Testis (tissue), 2 donors: ENCODE measurements at regions not wholly inside any gene's neighbourhood (a gene's known extent, or its start where the extent isn't known, plus 50 kb on each side); places are given as distances from the start of the nearest gene placed in this dataset.

Experiments used
- CTCF ChIP-seq, 3 experiments: fragments of 450-650 bp in 2 of 3; fragments of 200-600 bp in 1 of 3; sonication (generic) in 1 of 3; IDR thresholded peaks; one replicate each; pipeline ENCODE4 v1.5.1; 2016 to 2019; ENCODE audit warnings: antibody characterized with exemption in 3 of 3, mild to moderate bottlenecking in 2 of 3, moderate library complexity in 1 of 3
- POLR2A ChIP-seq: fragments of 450-650 bp; IDR thresholded peaks from one replicate; pipeline ENCODE4 v1.6.1; 2017; ENCODE audit warnings: antibody characterized with exemption, mild to moderate bottlenecking, moderate library complexity

- no peak for TF ChIP-seq CTCF (IDR thresholded peaks at IDR 0.05)
- no peak for TF ChIP-seq POLR2A
Measured at GRCh38 chr6:148272597-148272996, 70.0 kb upstream of the SASH1 start.
